AG04450 (cell line): ENCODE measurements at regions not wholly inside any gene's neighbourhood (a gene's known extent, or its start where the extent isn't known, plus 50 kb on each side); places are given as distances from the start of the nearest gene placed in this dataset.

ENCODE experiments used
- CTCF ChIA-PET: fragments of 300-600, 350-600 bp; formaldehyde crosslinking; extraction: SDS; loops from one replicate; lab custom pipeline; 2022; ENCODE audit warnings: antibody characterized with exemption, inconsistent platforms; lab: Charles Lee
- POLR2A ChIA-PET: fragments of 350-600 bp; formaldehyde crosslinking; extraction: SDS; loops from one replicate; lab custom pipeline; 2021; ENCODE audit warnings: antibody characterized with exemption, inconsistent platforms; lab: Yijun Ruan, JAX
- DNase-seq: peaks from one replicate; pipeline ENCODE4 v3.0.0-alpha.2; 2011; ENCODE audit warnings: low read depth, low spot score
- H3K27ac ChIP-seq: one replicate; pipeline ENCODE4 v1.5.1; 2012; ENCODE audit warnings: low read depth, low read length, control low read depth
- H3K27me3 ChIP-seq: one replicate; pipeline ENCODE4 v1.6.0; 2012; ENCODE audit warnings: low read length; ENCODE audit not compliant: control insufficient read depth, insufficient read depth
- H3K4me3 ChIP-seq: 2 replicates; pipeline ENCODE4 v1.5.1; 2011; ENCODE audit warnings: mild to moderate bottlenecking, low read depth, low read length, control low read depth
- H3K9me3 ChIP-seq: 2 replicates; pipeline ENCODE4 v1.5.1; 2012; ENCODE audit warnings: low read length; ENCODE audit not compliant: control insufficient read depth, insufficient read depth
- CTCF ChIP-seq: IDR thresholded peaks from 2 replicates; pipeline ENCODE4 v1.5.1; 2011; ENCODE audit warnings: low read depth, low read length, control low read depth, inconsistent platforms

GRCh38 chr7:52197221-52197620 is 838.2 kb upstream of the POM121L12 start:
- TF ChIP-seq CTCF, result no peak
- H3K27me3 ChIP-seq, result no peaks in the 10 kb centered on the region
- H3K9me3 ChIP-seq, result peaks cover 11% of the 10 kb centered on the region
- ChIA-PET CTCF (no interaction called here), POLR2A (no interaction called here)
- no peak overlapping the region for H3K4me3 ChIP-seq
- H3K27ac ChIP-seq, result no peak overlapping the region
- DNase-seq, result no peak

GRCh38 chr7:52195664-52196063 is 839.8 kb upstream of the POM121L12 start:
- CTCF ChIA-PET, result no interaction called here
- POLR2A ChIA-PET, result no interaction called here

GRCh38 chr7:52189153-52189778 is 846.2 kb upstream of the POM121L12 start:
- no peak for TF ChIP-seq CTCF
- H3K4me3 ChIP-seq, result no peak overlapping the region
- DNase-seq, result no peak
- no peak overlapping the region for H3K27ac ChIP-seq
- H3K9me3 ChIP-seq, result peaks cover 14% of the 10 kb centered on the region
- ChIA-PET POLR2A (no interaction called here), CTCF (no interaction called here)
- H3K27me3 ChIP-seq, result no peaks in the 10 kb centered on the region

More at GRCh38 chr7:52195664-52196063, 839.8 kb upstream of the POM121L12 start:
- Histone ChIP-seq H3K27me3 (no peaks in the 10 kb centered on the region), H3K27ac (no peak overlapping the region), H3K9me3 (peaks cover 7% of the 10 kb centered on the region), H3K4me3 (no peak overlapping the region)
- TF ChIP-seq CTCF, result no peak
- no peak for DNase-seq

GRCh38 chr7:52184006-52184703 is 851.3 kb upstream of the POM121L12 start:
- no peaks in the 10 kb centered on the region for H3K27me3 ChIP-seq
- POLR2A ChIA-PET, result no interaction called here
- peaks cover 19% of the 10 kb centered on the region for H3K9me3 ChIP-seq
- no peak overlapping the region for H3K27ac ChIP-seq
- CTCF ChIA-PET, result no interaction called here
- no peak overlapping the region for H3K4me3 ChIP-seq
- DNase-seq, result no peak
- TF ChIP-seq CTCF, result no peak

- H3K9me3 ChIP-seq, result peaks cover 11% of the 10 kb centered on the region
- ChIA-PET POLR2A (no interaction called here), CTCF (no interaction called here)
- no peak overlapping the region for H3K4me3 ChIP-seq
- H3K27ac ChIP-seq, result no peak overlapping the region
- H3K27me3 ChIP-seq, result no peaks in the 10 kb centered on the region
- no peak for TF ChIP-seq CTCF
- no peak for DNase-seq
Observed at GRCh38 chr7:52179934-52180333, 855.5 kb upstream of the POM121L12 start.
